HK-2 (cell line): ENCODE measurements at regions not wholly inside any gene's neighbourhood (a gene's known extent, or its start where the extent isn't known, plus 50 kb on each side); places are given as distances from the start of the nearest gene placed in this dataset.

Source experiments
- DNase-seq: peaks from one replicate; pipeline ENCODE4 v3.0.0-alpha.2; 2018; ENCODE audit not compliant: unreplicated experiment

GRCh38 chr9:86795823-86796553, 151.3 kb downstream of the GAS1 start:
- DNase-seq = no peak

GRCh38 chr9:86795047-86795442, 152.3 kb downstream of the GAS1 start:
- no peak for DNase-seq

- no peak for DNase-seq
Observed at GRCh38 chr9:86794391-86795046, 152.8 kb downstream of the GAS1 start.

GRCh38 chr9:86792136-86792535, 155.2 kb downstream of the GAS1 start:
- DNase-seq = no peak

- DNase-seq = no peak
Observed at GRCh38 chr9:86790805-86791204, 156.5 kb downstream of the GAS1 start.

- DNase-seq = no peak
Observed at GRCh38 chr9:86788456-86788855, 158.8 kb downstream of the GAS1 start.

GRCh38 chr9:86783884-86784283, 163.4 kb downstream of the GAS1 start:
- no peak for DNase-seq

GRCh38 chr9:86782831-86783230, 164.5 kb downstream of the GAS1 start:
- no peak for DNase-seq

GRCh38 chr9:86778761-86779160, 168.5 kb downstream of the GAS1 start:
- DNase-seq = no peak

GRCh38 chr9:86775718-86776117, 171.6 kb downstream of the GAS1 start:
- DNase-seq = no peak

- DNase-seq = no peak
Observed at GRCh38 chr9:86774116-86774515, 173.2 kb downstream of the GAS1 start.

- no peak for DNase-seq
Observed at GRCh38 chr9:86773422-86773945, 173.8 kb downstream of the GAS1 start.

GRCh38 chr9:86772635-86772993, 174.7 kb downstream of the GAS1 start:
- no peak for DNase-seq

GRCh38 chr9:86771941-86772634, 175.2 kb downstream of the GAS1 start:
- DNase-seq = no peak

- no peak for DNase-seq
Observed at GRCh38 chr9:86771420-86771819, 175.9 kb downstream of the GAS1 start.

GRCh38 chr9:86768709-86769108, 178.6 kb downstream of the GAS1 start:
- no peak for DNase-seq

GRCh38 chr9:86768020-86768419, 179.3 kb downstream of the GAS1 start:
- DNase-seq = no peak

- no peak for DNase-seq
Observed at GRCh38 chr9:86767373-86767772, 179.9 kb downstream of the GAS1 start.

GRCh38 chr9:86766912-86767311, 180.4 kb downstream of the GAS1 start:
- peak; percentile 21 for DNase-seq

GRCh38 chr9:86766511-86766910, 180.8 kb downstream of the GAS1 start:
- DNase-seq = no peak

- no peak for DNase-seq
Observed at GRCh38 chr9:86765746-86766430, 181.4 kb downstream of the GAS1 start.

GRCh38 chr9:86764671-86765343, 182.5 kb downstream of the GAS1 start:
- no peak for DNase-seq
